ENCODE measurements at regions not wholly inside any gene's neighbourhood (a gene's known extent, or its start where the extent isn't known, plus 50 kb on each side); places are given as distances from the start of the nearest gene placed in this dataset.

DNA sequence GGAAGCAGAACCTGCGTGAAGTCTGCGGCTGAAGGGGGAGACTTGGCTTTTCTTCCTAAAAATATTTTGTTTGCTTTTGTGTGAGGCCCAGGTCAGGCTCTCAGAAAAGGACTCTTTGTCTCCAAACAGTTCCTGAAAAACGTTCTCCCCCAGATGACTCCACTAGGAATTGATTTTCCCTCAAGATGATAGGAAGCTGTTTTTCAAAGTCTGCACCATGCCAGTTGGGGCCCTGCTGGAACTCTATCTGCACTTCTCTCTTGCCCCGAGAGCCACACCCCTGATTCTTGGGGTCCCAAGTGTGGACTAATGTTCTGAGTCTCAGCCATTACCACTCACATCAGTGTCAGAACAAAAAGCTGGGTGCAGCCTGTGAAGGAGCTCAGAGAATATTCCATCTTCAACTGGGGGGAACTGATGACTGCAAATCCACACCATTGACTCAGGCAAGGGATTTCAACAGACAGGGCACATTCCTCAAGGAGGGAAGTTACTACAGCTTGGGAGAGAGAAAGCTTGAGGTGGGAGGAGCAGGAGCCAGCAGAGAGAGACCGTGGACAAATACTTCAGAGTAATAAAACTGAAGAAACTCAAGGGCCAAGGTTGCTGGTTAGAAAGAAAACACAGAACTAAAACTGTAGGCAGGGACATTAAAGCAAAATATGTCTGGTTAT is 768.3 kb downstream of the RNF144A start:
- H3K27me3 ChIP-seq = no peaks in the 10 kb centered on the region
- no peak overlapping the region for H3K27ac ChIP-seq
- no peak overlapping the region for H3K4me3 ChIP-seq
- DNase-seq (ENCODE audit: low spot score) = no peak
- TF ChIP-seq CTCF (IDR thresholded peaks at IDR 0.05) = no peak
- no peaks in the 10 kb centered on the region for H3K4me1 ChIP-seq
- no peaks in the 10 kb centered on the region for H3K36me3 ChIP-seq
- H3K9me3 ChIP-seq = no peaks in the 10 kb centered on the region

DNA sequence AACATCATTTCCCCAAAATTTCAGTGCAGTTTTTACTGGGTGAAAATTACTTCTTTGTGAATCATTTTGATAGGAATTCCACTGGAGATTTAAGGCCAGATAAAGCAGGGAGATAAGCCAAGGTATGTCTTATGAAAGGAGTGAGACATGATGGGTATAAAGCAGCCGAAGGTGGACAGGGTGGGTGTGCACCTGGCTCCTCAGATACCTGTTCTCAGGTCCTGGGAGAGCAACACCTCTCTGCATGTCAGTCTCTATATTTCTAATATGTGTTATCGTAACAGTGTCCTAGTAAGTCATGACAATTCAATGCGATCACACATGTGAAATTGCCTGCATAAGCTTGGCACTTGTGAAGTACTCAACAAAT is 768.8 kb downstream of the RNF144A start:
- Histone ChIP-seq H3K9me3 (no peaks in the 10 kb centered on the region), H3K4me1 (no peaks in the 10 kb centered on the region), H3K4me3 (no peak overlapping the region), H3K27me3 (no peaks in the 10 kb centered on the region), H3K36me3 (no peaks in the 10 kb centered on the region), H3K27ac (no peak overlapping the region)
- no peak for TF ChIP-seq CTCF (IDR thresholded peaks at IDR 0.05)
- DNase-seq (ENCODE audit: low spot score) = no peak

GRCh38 chr2:7691961-7692656 is 774.9 kb downstream of the RNF144A start:
- H3K36me3 ChIP-seq = no peaks in the 10 kb centered on the region
- no peak for DNase-seq (ENCODE audit: low spot score)
- H3K27me3 ChIP-seq = no peaks in the 10 kb centered on the region
- H3K27ac ChIP-seq = no peak overlapping the region
- no peak overlapping the region for H3K4me3 ChIP-seq
- TF ChIP-seq CTCF (IDR thresholded peaks at IDR 0.05) = no peak
- no peaks in the 10 kb centered on the region for H3K9me3 ChIP-seq
- no peaks in the 10 kb centered on the region for H3K4me1 ChIP-seq

GRCh38 chr2:7692657-7693161 is 775.5 kb downstream of the RNF144A start:
- Histone ChIP-seq H3K4me3 (no peak overlapping the region), H3K36me3 (no peaks in the 10 kb centered on the region), H3K9me3 (no peaks in the 10 kb centered on the region), H3K4me1 (no peaks in the 10 kb centered on the region), H3K27me3 (no peaks in the 10 kb centered on the region), H3K27ac (no peak overlapping the region)
- TF ChIP-seq CTCF (IDR thresholded peaks at IDR 0.05) = no peak
- peak; percentile 89 for DNase-seq (ENCODE audit: low spot score)

DNA sequence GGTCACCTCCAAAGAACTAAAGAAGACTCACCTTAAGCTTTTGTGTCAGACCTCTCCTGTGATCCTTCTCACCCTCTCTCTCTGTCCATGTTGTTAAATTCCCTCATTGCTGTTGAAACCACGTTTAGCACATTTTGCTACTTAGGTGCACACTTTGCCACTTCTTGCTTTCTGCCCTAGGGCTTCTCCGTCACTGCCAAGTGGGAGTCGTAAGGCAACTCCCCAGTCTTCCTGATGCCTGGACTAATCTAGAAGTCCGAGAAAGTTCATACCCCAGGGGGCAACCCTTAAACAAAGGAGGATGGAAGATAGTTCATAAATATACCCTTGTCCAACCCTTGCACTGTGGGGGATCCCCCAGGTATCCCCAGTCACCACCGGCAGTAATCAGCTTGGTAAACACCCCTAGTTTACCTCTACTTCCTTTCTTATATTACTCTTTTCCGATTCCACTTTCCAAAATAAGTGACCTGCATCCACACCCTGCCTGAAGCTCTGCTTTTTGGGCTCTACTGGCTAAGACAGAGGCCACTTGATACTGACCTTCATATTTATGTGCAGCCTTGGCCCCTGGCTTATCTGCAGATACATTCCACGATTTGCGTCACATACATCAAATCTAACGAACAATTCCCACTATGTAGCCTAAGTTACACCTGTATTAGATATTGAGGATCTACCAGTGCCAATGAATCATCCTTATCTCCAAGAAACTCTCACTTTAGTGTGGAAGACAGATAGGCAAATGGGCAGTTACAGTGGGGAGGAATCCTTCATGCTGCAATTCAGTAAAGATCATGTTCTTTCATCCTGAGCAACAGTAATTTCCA is 776.2 kb downstream of the RNF144A start:
- no peak for TF ChIP-seq CTCF (IDR thresholded peaks at IDR 0.05)
- Histone ChIP-seq H3K36me3 (no peaks in the 10 kb centered on the region), H3K4me3 (no peak overlapping the region), H3K27me3 (no peaks in the 10 kb centered on the region), H3K9me3 (no peaks in the 10 kb centered on the region), H3K4me1 (no peaks in the 10 kb centered on the region), H3K27ac (no peak overlapping the region)
- DNase-seq (ENCODE audit: low spot score) = no peak

Measured in right atrium auricular region (tissue), 2 donors.